Fibroblast of lung (primary cell): ENCODE measurements at regions not wholly inside any gene's neighbourhood (a gene's known extent, or its start where the extent isn't known, plus 50 kb on each side); places are given as distances from the start of the nearest gene placed in this dataset.

Experiments
- DNase-seq, 2 donors: peaks; one replicate each; pipeline versions ENCODE4 v3.0.0 to v3.0.0-alpha.2; 2010; ENCODE audit warnings: low read depth in 2 of 2
- H2AFZ ChIP-seq: 2 replicates; pipeline ENCODE4 v1.5.1; 2012; ENCODE audit warnings: low read length, control low read depth, inconsistent platforms
- H3K27ac ChIP-seq: 2 replicates; pipeline ENCODE4 v1.5.1; 2011; ENCODE audit warnings: low read length, control low read depth; ENCODE audit not compliant: insufficient read depth
- H3K27me3 ChIP-seq: 2 replicates; pipeline ENCODE4 v1.5.1; 2011; ENCODE audit warnings: mild to moderate bottlenecking, low read length; ENCODE audit not compliant: control insufficient read depth, insufficient read depth
- H3K36me3 ChIP-seq: 2 replicates; pipeline ENCODE4 v1.5.1; 2011; ENCODE audit warnings: low read length; ENCODE audit not compliant: control insufficient read depth, insufficient read depth
- H3K4me1 ChIP-seq: 2 replicates; pipeline ENCODE4 v1.5.1; 2011; ENCODE audit warnings: low read length; ENCODE audit not compliant: control insufficient read depth, insufficient read depth; ENCODE audit errors: extremely low read depth
- H3K4me2 ChIP-seq: 2 replicates; pipeline ENCODE4 v1.5.1; 2011; ENCODE audit warnings: low read length, control low read depth; ENCODE audit not compliant: insufficient read depth; ENCODE audit errors: extremely low read depth
- H3K4me3 ChIP-seq, 4 experiments: fragments of 200-600 bp in 1 of 4; sonication (generic) in 1 of 4; replicated peaks in 1 of 4; 2 replicates each; pipeline ENCODE4 v1.5.1; 2011 to 2016; ENCODE audit warnings: low read length in 4 of 4, low read depth in 3 of 4, mild to moderate bottlenecking in 3 of 4, control low read depth in 2 of 4, inconsistent platforms in 1 of 4, mixed read lengths in 1 of 4; ENCODE audit not compliant: insufficient read depth in 1 of 4; ENCODE audit errors: control extremely low read depth in 1 of 4
- H3K79me2 ChIP-seq: 2 replicates; pipeline ENCODE4 v1.5.1; 2012; ENCODE audit warnings: mild to moderate bottlenecking, low read length, inconsistent platforms; ENCODE audit not compliant: control insufficient read depth, insufficient read depth
- H3K9ac ChIP-seq: 2 replicates; pipeline ENCODE4 v1.5.1; 2011; ENCODE audit warnings: mild to moderate bottlenecking, low read length, control low read depth; ENCODE audit not compliant: insufficient read depth
- H3K9me3 ChIP-seq: 2 replicates; pipeline ENCODE4 v1.5.1; 2012; ENCODE audit warnings: low read depth, low read length; ENCODE audit not compliant: control insufficient read depth, insufficient read depth
- H4K20me1 ChIP-seq: 2 replicates; pipeline ENCODE4 v1.5.1; 2011; ENCODE audit warnings: low read length; ENCODE audit not compliant: control insufficient read depth, insufficient read depth; ENCODE audit errors: extremely low read depth
- EZH2 ChIP-seq: IDR thresholded peaks from 2 replicates; pipeline ENCODE4 v1.5.1; 2012; ENCODE audit warnings: low read length, control low read depth, mild to moderate bottlenecking; ENCODE audit errors: missing control alignments
- TF ChIP-seq, protein P1 (sequence below), 2 donors: IDR thresholded peaks in 1 of 2; conservative IDR thresholded peaks in 1 of 2; 1 replicate in 1 of 2; 2 replicates in 1 of 2; pipeline ENCODE4 v1.5.1; 2011 to 2012; ENCODE audit warnings: low read length in 2 of 2, control low read depth in 1 of 2, inconsistent platforms in 1 of 2, low read depth in 1 of 2, mild to moderate bottlenecking in 1 of 2

DNA sequence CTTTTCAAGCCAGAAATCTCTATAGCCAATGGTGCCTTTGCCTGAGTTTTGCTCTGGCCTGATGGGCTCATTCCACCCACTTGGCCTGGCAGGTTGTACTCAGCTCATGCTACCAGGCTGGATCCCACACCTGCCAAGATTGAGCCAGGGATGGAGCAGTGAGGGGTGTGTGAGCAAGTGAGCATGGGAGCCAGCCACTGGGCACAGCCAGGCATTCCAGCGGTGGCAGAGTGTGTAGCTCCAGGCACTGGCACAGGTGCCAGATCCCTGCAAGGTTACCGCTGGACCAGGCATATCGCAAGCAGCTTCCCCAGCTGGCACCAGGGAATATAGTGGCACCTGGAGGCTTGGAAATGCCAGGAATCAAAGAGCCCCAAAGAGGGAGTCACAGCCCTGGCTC, 2395.6 kb upstream of the C9orf72 start:
- Histone ChIP-seq H3K9ac (no peak overlapping the region), H3K4me1 (no peaks in the 10 kb centered on the region), H3K79me2 (no peaks in the 10 kb centered on the region), H3K27ac (no peak overlapping the region), H3K9me3 (no peaks in the 10 kb centered on the region), H3K4me2 (no peak overlapping the region), H3K36me3 (no peaks in the 10 kb centered on the region), H3K27me3 (no peaks in the 10 kb centered on the region), H4K20me1 (no peaks in the 10 kb centered on the region), H2AFZ (no peak overlapping the region), H3K4me3 (no peak overlapping the region)
- TF ChIP-seq EZH2 = no peak
- TF ChIP-seq, protein P1, sequence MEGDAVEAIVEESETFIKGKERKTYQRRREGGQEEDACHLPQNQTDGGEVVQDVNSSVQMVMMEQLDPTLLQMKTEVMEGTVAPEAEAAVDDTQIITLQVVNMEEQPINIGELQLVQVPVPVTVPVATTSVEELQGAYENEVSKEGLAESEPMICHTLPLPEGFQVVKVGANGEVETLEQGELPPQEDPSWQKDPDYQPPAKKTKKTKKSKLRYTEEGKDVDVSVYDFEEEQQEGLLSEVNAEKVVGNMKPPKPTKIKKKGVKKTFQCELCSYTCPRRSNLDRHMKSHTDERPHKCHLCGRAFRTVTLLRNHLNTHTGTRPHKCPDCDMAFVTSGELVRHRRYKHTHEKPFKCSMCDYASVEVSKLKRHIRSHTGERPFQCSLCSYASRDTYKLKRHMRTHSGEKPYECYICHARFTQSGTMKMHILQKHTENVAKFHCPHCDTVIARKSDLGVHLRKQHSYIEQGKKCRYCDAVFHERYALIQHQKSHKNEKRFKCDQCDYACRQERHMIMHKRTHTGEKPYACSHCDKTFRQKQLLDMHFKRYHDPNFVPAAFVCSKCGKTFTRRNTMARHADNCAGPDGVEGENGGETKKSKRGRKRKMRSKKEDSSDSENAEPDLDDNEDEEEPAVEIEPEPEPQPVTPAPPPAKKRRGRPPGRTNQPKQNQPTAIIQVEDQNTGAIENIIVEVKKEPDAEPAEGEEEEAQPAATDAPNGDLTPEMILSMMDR (conservative IDR thresholded peaks at IDR 0.05 in 1 of 2, IDR thresholded peaks at IDR 0.05 in 1 of 2; ENCODE audit: low read depth in 1 of 2, low read length in 2 of 2) = no peak
- DNase-seq = no peak

DNA sequence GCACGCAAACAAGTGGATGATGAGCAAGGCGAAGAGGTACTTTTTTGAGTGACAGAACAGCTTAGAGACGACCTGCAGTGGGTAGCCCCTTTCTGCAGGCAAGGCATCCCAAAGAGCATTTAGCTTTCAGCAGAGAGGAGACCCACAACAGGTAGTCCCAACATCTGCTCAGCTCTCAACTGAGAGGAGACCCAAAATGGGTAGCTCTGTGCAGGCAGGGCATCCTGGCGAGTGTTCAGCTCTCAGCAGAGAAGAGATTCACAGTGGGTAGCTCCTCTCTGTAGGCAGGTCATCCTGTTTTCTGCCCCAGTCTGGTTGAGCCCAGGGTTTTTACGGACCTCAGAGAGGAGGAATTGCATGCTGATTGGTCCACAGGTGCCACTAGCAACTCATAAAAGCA, 2396.1 kb upstream of the C9orf72 start:
- DNase-seq = no peak
- Histone ChIP-seq H2AFZ (no peak overlapping the region), H3K9ac (no peak overlapping the region), H3K4me1 (no peaks in the 10 kb centered on the region), H3K9me3 (no peaks in the 10 kb centered on the region), H3K4me2 (no peak overlapping the region), H3K79me2 (no peaks in the 10 kb centered on the region), H3K27ac (no peak overlapping the region), H4K20me1 (no peaks in the 10 kb centered on the region), H3K4me3 (no peak overlapping the region), H3K36me3 (no peaks in the 10 kb centered on the region), H3K27me3 (no peaks in the 10 kb centered on the region)
- TF ChIP-seq, protein P1 (conservative IDR thresholded peaks at IDR 0.05 in 1 of 2, IDR thresholded peaks at IDR 0.05 in 1 of 2; ENCODE audit: low read depth in 1 of 2, low read length in 2 of 2) = no peak
- no peak for TF ChIP-seq EZH2

DNA sequence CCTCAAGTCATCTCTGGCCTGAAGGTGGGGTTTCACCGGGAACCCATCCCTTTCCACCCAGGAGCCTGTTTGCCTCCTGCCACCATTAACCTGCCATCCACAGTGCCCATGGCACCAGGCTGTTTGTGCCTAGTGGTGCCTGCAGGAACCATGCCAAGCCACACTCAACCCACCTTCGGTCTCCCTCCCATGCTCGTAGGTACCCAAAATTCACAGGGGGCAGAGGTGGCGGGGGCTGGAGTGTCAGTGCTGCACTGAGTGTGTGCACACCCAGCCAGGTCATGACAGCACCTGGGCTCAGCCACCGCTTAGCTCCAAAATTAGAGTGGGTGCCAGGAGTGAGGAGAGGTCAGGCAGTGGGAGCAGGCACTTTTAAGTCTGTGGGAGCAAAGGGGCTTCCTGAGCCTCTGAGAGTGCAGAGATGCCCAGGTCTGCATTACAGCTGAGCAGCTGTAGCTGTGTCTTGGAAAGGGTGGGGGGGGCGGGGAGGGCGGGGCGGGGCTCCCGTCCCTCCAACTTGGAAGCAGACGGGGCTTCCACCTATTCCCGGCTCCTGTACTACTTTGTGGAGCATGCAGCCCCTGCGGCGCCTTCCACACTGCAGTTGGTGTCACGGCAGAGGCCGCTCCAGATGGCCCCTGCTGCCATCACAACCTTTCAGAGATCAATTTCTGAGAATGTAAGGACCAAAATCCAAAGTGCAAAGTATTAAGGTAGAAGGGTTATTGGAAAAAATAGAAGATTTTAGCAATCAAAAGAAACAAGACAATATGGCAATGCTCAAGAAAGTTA, 2396.8 kb upstream of the C9orf72 start:
- no peak for TF ChIP-seq EZH2
- no peaks in the 10 kb centered on the region for H4K20me1 ChIP-seq
- no peak for DNase-seq

More for the DNA sequence above, 2396.8 kb upstream of the C9orf72 start:
- Histone ChIP-seq H3K9ac (no peak overlapping the region), H3K9me3 (no peaks in the 10 kb centered on the region), H3K27ac (no peak overlapping the region), H3K36me3 (no peaks in the 10 kb centered on the region), H2AFZ (no peak overlapping the region), H3K4me1 (no peaks in the 10 kb centered on the region), H3K79me2 (no peaks in the 10 kb centered on the region), H3K27me3 (no peaks in the 10 kb centered on the region), H3K4me2 (no peak overlapping the region), H3K4me3 (no peak overlapping the region)
